ENCODE measurements at regions not wholly inside any gene's neighbourhood (a gene's known extent, or its start where the extent isn't known, plus 50 kb on each side); places are given as distances from the start of the nearest gene placed in this dataset.

- DNase-seq (ENCODE audit: low spot score): no peak
These were observed 148.4 kb upstream of the SPRED2 start for GRCh38 chr2:65580824-65581223.

GRCh38 chr2:65579506-65580235 lies 147.3 kb upstream of the SPRED2 start:
- no peak overlapping the region for H3K4me3 ChIP-seq (ENCODE audit: severe bottlenecking)
- no peaks in the 10 kb centered on the region for H3K9me3 ChIP-seq (ENCODE audit: severe bottlenecking)
- no peak for DNase-seq (ENCODE audit: low spot score)
- TF ChIP-seq CTCF (IDR thresholded peaks at IDR 0.05; ENCODE audit: poor library complexity, severe bottlenecking): no peak
- H3K27ac ChIP-seq (ENCODE audit: poor library complexity, severe bottlenecking): no peak overlapping the region
- H3K4me1 ChIP-seq (ENCODE audit: insufficient read depth, poor library complexity, severe bottlenecking): peaks cover 14% of the 10 kb centered on the region
- no peaks in the 10 kb centered on the region for H3K27me3 ChIP-seq (ENCODE audit: insufficient read depth, poor library complexity, severe bottlenecking)
- H3K36me3 ChIP-seq (ENCODE audit: low read depth): no peaks in the 10 kb centered on the region
- no peak for ATAC-seq (ENCODE audit: low read depth)

More at GRCh38 chr2:65580824-65581223, 148.4 kb upstream of the SPRED2 start:
- no peak for TF ChIP-seq CTCF (IDR thresholded peaks at IDR 0.05; ENCODE audit: poor library complexity, severe bottlenecking)
- H3K4me1 ChIP-seq (ENCODE audit: insufficient read depth, poor library complexity, severe bottlenecking): peaks cover 14% of the 10 kb centered on the region
- no peaks in the 10 kb centered on the region for H3K27me3 ChIP-seq (ENCODE audit: insufficient read depth, poor library complexity, severe bottlenecking)
- H3K4me3 ChIP-seq (ENCODE audit: severe bottlenecking): no peak overlapping the region
- no peaks in the 10 kb centered on the region for H3K9me3 ChIP-seq (ENCODE audit: severe bottlenecking)
- ATAC-seq (ENCODE audit: low read depth): no peak
- H3K36me3 ChIP-seq (ENCODE audit: low read depth): no peaks in the 10 kb centered on the region
- no peak overlapping the region for H3K27ac ChIP-seq (ENCODE audit: poor library complexity, severe bottlenecking)

- peaks cover 14% of the 10 kb centered on the region for H3K4me1 ChIP-seq (ENCODE audit: insufficient read depth, poor library complexity, severe bottlenecking)
- ATAC-seq (ENCODE audit: low read depth) (no peak), DNase-seq (ENCODE audit: low spot score) (no peak)
- H3K4me3 ChIP-seq (ENCODE audit: severe bottlenecking): no peak overlapping the region
- H3K27me3 ChIP-seq (ENCODE audit: insufficient read depth, poor library complexity, severe bottlenecking): no peaks in the 10 kb centered on the region
- H3K9me3 ChIP-seq (ENCODE audit: severe bottlenecking): no peaks in the 10 kb centered on the region
- H3K36me3 ChIP-seq (ENCODE audit: low read depth): no peaks in the 10 kb centered on the region
- peak overlapping the region; percentile 94 for H3K27ac ChIP-seq (ENCODE audit: poor library complexity, severe bottlenecking)
- no peak for TF ChIP-seq CTCF (IDR thresholded peaks at IDR 0.05; ENCODE audit: poor library complexity, severe bottlenecking)
These were observed 145.3 kb upstream of the SPRED2 start for GRCh38 chr2:65577654-65578053.

GRCh38 chr2:65576861-65577601 lies 144.6 kb upstream of the SPRED2 start:
- peak overlapping the region; percentile 94 for H3K27ac ChIP-seq (ENCODE audit: poor library complexity, severe bottlenecking)
- no peak overlapping the region for H3K4me3 ChIP-seq (ENCODE audit: severe bottlenecking)
- peaks cover 14% of the 10 kb centered on the region for H3K4me1 ChIP-seq (ENCODE audit: insufficient read depth, poor library complexity, severe bottlenecking)
- no peaks in the 10 kb centered on the region for H3K9me3 ChIP-seq (ENCODE audit: severe bottlenecking)
- no peak for TF ChIP-seq CTCF (IDR thresholded peaks at IDR 0.05; ENCODE audit: poor library complexity, severe bottlenecking)
- DNase-seq (ENCODE audit: low spot score): no peak
- peak; percentile 94 for ATAC-seq (ENCODE audit: low read depth)
- no peaks in the 10 kb centered on the region for H3K27me3 ChIP-seq (ENCODE audit: insufficient read depth, poor library complexity, severe bottlenecking)
- no peaks in the 10 kb centered on the region for H3K36me3 ChIP-seq (ENCODE audit: low read depth)

- no peak for ATAC-seq (ENCODE audit: low read depth)
These were observed 143.9 kb upstream of the SPRED2 start for GRCh38 chr2:65576278-65576677.

More at GRCh38 chr2:65576278-65576677, 143.9 kb upstream of the SPRED2 start:
- Histone ChIP-seq H3K36me3 (ENCODE audit: low read depth) (no peaks in the 10 kb centered on the region), H3K27ac (ENCODE audit: poor library complexity, severe bottlenecking) (peak overlapping the region; percentile 94), H3K27me3 (ENCODE audit: insufficient read depth, poor library complexity, severe bottlenecking) (no peaks in the 10 kb centered on the region), H3K4me3 (ENCODE audit: severe bottlenecking) (no peak overlapping the region), H3K4me1 (ENCODE audit: insufficient read depth, poor library complexity, severe bottlenecking) (peaks cover 14% of the 10 kb centered on the region), H3K9me3 (ENCODE audit: severe bottlenecking) (no peaks in the 10 kb centered on the region)
- no peak for DNase-seq (ENCODE audit: low spot score)
- TF ChIP-seq CTCF (IDR thresholded peaks at IDR 0.05; ENCODE audit: poor library complexity, severe bottlenecking): no peak

Measured in RWPE2 (cell line).